ENCODE measurements at regions not wholly inside any gene's neighbourhood (a gene's known extent, or its start where the extent isn't known, plus 50 kb on each side); places are given as distances from the start of the nearest gene placed in this dataset.
A peak's percentile ranks its signal among the peaks of the same experiment; 100 is the strongest.

DNA sequence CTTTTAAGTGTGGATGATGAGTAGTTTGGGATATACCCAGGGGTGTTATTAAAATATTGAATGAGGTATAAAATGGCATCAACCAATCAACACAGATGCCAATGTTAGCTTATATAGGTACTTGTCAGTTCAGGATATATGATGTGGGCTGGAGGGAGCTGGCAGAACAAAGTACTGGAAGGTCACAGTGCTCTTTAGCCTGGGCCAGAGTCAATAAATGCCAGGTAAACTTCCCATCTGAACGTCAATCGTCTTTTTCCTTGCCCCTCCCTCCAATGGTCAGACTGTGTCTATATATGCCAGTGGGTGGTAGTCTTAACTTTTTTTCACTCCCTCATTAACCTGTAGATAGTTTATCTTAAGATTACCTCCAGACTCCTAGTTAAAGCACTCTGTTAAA, 140.8 kb upstream of the RBMS1 start:
- DNase-seq = no peak

GRCh38 chr2:160635488-160635887, 141.9 kb upstream of the RBMS1 start:
- DNase-seq = no peak

DNA sequence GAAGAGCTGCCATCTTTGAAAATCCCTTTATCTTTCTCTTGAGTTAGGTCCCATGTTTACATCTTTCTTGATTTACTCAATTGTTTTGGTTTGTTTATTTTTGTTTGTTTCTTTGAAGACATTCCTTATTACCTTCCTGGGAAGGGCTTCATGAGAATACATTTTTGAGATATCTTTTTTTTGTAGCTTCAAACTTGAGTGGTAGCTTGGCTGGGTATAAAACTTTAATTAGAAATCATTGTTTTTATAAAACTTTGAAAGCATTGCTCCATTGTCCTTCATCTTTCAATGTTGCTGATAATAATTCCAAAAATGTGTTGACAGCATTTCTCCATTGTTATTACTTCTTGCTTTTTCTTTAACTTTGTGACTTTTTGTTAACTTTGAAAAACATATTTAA, 145.9 kb upstream of the RBMS1 start:
- no peak for DNase-seq

GRCh38 chr2:160646684-160647444, 153.3 kb upstream of the RBMS1 start:
- no peak for DNase-seq

- DNase-seq = no peak
These were observed 154.5 kb upstream of the RBMS1 start for GRCh38 chr2:160647967-160648685.

DNA sequence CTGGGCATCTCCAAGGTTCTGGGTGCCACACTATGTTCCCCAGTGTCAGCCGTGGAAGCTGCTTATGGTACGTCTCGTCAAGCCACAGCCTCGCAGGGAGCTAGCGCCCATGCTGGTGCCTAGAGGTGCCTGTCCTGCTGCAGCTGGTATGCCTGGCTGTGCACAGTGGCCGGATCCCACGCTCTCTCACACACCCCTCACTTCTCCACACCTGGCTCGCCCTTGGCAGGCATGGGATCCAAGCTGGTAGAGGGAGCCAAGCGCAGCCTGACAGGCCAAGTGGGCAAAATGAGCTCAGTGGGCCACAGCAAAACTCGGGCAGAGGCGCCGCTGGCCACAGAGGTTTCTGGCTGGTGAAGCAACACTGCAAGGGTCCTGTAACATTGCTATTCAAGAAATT, 156.1 kb upstream of the RBMS1 start:
- DNase-seq = no peak

DNA sequence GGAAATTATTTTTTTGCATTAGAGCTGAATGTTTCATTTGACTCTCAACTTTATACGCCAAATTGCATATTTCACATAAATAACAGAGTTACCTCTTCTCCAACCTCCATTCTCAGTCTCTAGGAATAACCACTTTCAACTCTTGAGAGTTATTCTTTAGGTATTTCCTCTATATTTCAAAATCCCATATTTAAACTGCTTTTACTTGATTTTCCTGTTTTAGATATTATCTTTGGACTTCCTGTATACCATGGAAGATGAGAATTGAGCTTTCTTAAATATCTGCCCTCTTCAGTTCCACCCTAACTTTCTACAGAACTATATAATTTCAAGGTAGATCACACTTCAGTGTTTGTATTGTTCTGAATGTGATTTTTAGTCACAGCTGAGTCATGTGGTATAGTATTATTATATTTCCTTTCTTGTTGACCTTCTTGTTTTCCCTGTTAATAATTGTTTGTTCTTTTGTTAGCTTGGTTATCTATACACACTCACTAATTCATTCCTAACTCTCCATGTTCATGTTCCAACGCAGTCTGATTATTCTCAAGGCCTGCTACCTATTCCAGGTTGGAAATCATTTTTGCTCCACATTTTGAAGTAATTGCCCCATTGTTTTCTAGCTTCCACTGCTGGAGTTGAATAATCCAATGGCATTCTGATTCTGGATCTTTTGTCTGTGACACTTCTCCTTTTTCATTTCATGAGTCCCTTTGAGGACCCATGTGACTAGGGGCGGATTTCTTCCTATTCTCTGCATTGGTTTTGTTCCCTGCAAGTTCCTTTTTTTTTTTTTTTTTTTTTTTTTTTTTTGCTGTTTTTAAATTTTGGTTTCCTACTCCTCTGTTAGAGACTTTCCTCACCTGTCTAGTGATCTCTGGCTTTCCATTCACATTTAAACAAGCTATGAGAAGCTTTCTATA, 156.8 kb upstream of the RBMS1 start:
- no peak for DNase-seq

GRCh38 chr2:160651416-160652200, 158.0 kb upstream of the RBMS1 start:
- DNase-seq = no peak

DNA sequence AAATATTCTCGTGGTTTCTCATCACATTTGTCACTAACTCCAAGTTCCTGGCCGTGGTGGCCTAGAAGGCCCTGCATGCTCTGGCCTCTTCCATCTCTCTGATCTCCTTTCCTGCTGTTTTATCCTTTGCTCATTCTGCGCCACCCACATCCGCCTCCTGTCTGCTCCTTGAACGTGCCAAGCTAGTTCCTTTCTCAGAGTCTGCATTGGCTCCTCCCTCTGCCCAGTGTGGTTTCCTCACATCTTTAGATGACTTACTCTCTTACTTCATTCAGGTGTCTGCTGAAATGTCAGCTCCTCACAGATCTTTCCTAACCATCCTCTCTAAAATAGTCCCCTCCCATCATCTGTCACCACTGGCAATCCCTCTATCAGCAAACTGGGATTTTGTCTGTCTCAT, 158.6 kb upstream of the RBMS1 start:
- DNase-seq = peak; percentile 64

- DNase-seq = no peak
These were observed 163.6 kb upstream of the RBMS1 start for GRCh38 chr2:160657196-160657595.

- no peak for DNase-seq
These were observed 165.2 kb upstream of the RBMS1 start for GRCh38 chr2:160658851-160659250.

GRCh38 chr2:160660741-160661140, 167.1 kb upstream of the RBMS1 start:
- DNase-seq = no peak

DNA sequence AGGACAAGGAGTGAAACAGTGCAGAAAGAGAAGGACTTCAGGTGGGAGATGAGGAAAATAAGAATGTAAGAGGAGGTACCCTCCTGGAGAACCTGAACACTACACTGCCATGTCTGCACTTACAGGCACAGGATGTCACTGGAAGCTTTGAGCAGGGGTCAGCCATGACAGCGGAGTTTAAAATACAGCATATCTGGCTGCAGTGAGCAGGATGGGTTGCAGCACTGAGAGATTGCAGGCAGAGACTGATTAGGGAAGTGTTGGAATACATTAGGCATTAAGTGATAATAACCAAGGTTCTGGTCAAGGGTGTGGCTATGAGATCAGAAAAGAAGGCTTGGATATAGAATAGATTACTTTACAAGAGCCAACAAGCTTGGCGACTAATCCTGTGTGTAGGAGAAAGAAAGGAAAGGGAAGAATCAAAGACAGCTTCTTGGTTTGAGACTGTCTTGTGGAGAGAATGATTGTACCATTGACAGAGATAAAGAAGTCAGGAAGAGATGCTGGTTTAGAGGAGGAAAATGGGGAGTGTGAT, 171.1 kb upstream of the RBMS1 start:
- DNase-seq = no peak

DNA sequence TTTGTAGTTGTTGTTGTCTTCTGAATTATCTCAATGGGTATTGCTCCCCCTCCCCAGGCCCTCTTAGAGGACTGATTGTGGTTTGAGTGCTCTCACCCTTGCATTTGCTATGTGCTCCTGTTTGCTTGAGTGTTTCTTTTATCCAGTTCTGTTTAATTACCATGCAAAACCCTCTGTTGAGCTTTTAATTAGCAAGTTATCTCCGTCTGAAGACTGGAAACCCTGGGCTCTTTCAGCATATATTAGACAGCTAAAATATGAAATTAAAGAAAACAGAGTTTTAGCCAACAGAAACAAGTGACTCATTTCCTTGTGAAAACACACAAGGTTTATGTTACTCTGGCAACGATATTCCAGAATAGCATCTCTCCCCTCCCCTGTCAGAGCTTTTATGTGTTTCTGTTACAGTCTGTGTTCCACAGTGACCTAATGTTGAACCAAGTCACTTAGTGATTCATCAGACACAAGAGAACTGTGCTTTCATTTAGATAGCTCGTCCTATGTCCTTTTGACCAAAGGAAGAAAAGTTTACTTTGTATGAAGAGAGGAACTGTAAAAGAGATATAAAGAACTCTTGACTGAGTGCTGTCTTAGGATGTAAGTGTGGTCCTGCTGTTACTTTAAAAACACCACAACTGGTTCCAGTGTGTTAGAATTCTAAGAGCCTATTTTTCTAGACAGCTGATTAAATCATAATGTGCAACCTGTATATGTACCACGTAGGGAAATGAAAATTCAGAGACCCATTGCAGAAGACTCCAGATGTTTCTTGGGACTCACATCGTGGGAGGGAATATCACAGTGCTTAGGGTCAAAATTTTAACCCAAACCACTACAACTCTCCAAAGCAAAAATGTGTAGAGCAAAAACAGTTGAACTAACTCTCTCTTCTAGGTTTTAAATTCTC, 172.8 kb upstream of the RBMS1 start:
- peak; percentile 67 for DNase-seq

GRCh38 chr2:160667811-160668210, 174.2 kb upstream of the RBMS1 start:
- DNase-seq = no peak

- DNase-seq = no peak
These were observed 177.0 kb upstream of the RBMS1 start for GRCh38 chr2:160670618-160671017.

DNA sequence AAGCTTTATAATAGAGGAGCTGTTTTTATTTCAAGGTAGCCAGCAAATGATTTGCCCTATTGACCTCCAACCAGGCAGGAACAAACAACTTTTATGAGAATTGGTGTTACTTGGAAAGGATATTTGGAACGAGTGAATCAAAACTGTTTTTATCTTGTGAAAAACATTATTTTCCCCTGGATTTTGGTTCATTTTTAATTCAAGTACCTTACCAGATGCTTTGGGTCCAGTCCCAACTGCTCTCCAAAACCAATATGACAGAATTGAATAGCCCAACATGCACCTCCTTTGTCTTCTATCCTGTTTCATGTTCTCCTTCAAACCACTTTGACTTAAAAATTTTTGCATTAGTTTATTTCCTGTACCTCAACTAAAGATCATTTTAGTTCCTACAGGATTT, 178.6 kb upstream of the RBMS1 start:
- no peak for DNase-seq

GRCh38 chr2:160674146-160674750, 180.6 kb upstream of the RBMS1 start:
- DNase-seq = no peak

DNA sequence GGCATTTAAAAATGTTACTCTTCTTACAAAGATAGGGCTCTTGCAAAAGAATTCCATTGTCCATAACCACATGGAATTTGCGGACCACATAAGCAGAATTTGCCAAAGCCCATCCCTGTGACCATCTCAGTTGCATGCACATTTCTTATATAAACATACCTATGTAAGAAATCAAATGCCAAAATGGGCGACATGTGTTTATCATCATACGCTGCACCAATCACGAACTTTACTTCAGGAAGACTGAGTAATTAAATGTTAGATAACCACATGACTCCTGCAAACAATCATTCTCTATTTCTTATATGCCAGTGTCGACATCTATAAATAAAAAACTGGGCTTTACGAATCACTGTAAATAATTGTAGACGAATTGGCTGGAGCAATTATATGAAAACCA, 186.1 kb upstream of the RBMS1 start:
- DNase-seq = no peak

- DNase-seq = no peak
These were observed 186.7 kb upstream of the RBMS1 start for GRCh38 chr2:160680294-160680693.

GRCh38 chr2:160680974-160681373, 187.4 kb upstream of the RBMS1 start:
- no peak for DNase-seq
